Naive B cell (primary cell): ENCODE measurements at regions not wholly inside any gene's neighbourhood (a gene's known extent, or its start where the extent isn't known, plus 50 kb on each side); places are given as distances from the start of the nearest gene placed in this dataset.
A peak's percentile ranks its signal among the peaks of the same experiment; 100 is the strongest.

Experiments used
- ATAC-seq, 2 donors: fragments of 150-1000 bp; cut with Tn5 transposase; 2 replicates each; pipeline ENCODE4 v1.10.0; 2021; ENCODE audit warnings: low read depth in 2 of 2, mild to moderate bottlenecking in 2 of 2, moderate library complexity in 2 of 2
- DNase-seq: peaks from one replicate; pipeline ENCODE4 v3.0.0; 2022
- H3K27ac Mint-ChIP-seq, 6 donors: one replicate each; pipeline ENCODE4 v1.8.0; 2020 to 2022; ENCODE audit warnings: mild to moderate bottlenecking in 6 of 6, mixed read lengths in 6 of 6, moderate library complexity in 5 of 6, inconsistent platforms in 2 of 6
- H3K27me3 Mint-ChIP-seq, 3 donors: one replicate each; pipeline ENCODE4 v1.8.0; 2021 to 2022; ENCODE audit warnings: mixed read lengths in 3 of 3, mild to moderate bottlenecking in 1 of 3
- H3K36me3 Mint-ChIP-seq, 2 donors: one replicate each; pipeline ENCODE4 v1.8.0; 2020 to 2022; ENCODE audit warnings: mixed read lengths in 2 of 2, inconsistent platforms in 1 of 2, mild to moderate bottlenecking in 1 of 2
- H3K4me1 Mint-ChIP-seq, 3 donors: one replicate each; pipeline ENCODE4 v1.8.0; 2020 to 2022; ENCODE audit warnings: mixed read lengths in 3 of 3, inconsistent platforms in 1 of 3, mild to moderate bottlenecking in 1 of 3, moderate library complexity in 1 of 3
- H3K4me3 Mint-ChIP-seq, 8 donors: one replicate each; pipeline ENCODE4 v1.8.0; 2020 to 2022; ENCODE audit warnings: mild to moderate bottlenecking in 8 of 8, mixed read lengths in 8 of 8, moderate library complexity in 8 of 8, inconsistent platforms in 2 of 8
- H3K9me3 Mint-ChIP-seq, 7 donors: one replicate each; pipeline ENCODE4 v1.8.0; 2020 to 2022; ENCODE audit warnings: mixed read lengths in 7 of 7, mild to moderate bottlenecking in 5 of 7, inconsistent platforms in 2 of 7, moderate library complexity in 1 of 7

- no peak overlapping the region for H3K4me3 Mint-ChIP-seq
- ATAC-seq (no peak), DNase-seq (no peak)
- H3K36me3 Mint-ChIP-seq: no peaks in the 10 kb centered on the region
- peaks cover 23 to 32% (median 25%) of the 10 kb centered on the region in 3 donors for H3K4me1 Mint-ChIP-seq
- H3K27ac Mint-ChIP-seq: no peak overlapping the region
- peaks cover 0 to 11% (median 4%) of the 10 kb centered on the region in 3 donors for H3K27me3 Mint-ChIP-seq
- H3K9me3 Mint-ChIP-seq: no peaks in the 10 kb centered on the region
Observed at GRCh38 chr2:12584338-12584737, 132.4 kb upstream of the TRIB2 start.

GRCh38 chr2:12585784-12586183 lies 131.0 kb upstream of the TRIB2 start:
- Mint-ChIP-seq H3K4me1 (peaks cover 30 to 45% (median 36%) of the 10 kb centered on the region in 3 donors), H3K27ac (no peak overlapping the region), H3K27me3 (peaks cover 0 to 6% (median 4%) of the 10 kb centered on the region in 3 donors), H3K36me3 (no peaks in the 10 kb centered on the region), H3K4me3 (no peak overlapping the region), H3K9me3 (no peaks in the 10 kb centered on the region)
- no peak for ATAC-seq
- DNase-seq: no peak

- ATAC-seq (no peak), DNase-seq (no peak)
- no peaks in the 10 kb centered on the region for H3K9me3 Mint-ChIP-seq
- H3K27ac Mint-ChIP-seq: peak overlapping the region in 2 of 6 donors; percentile 49 to 64
- H3K4me3 Mint-ChIP-seq: peak overlapping the region in 1 of 8 donors; percentile 51
- no peaks in the 10 kb centered on the region for H3K36me3 Mint-ChIP-seq
- no peaks in the 10 kb centered on the region for H3K27me3 Mint-ChIP-seq
- H3K4me1 Mint-ChIP-seq: peaks cover 30 to 50% (median 36%) of the 10 kb centered on the region in 3 donors
Observed at GRCh38 chr2:12587228-12587627, 129.5 kb upstream of the TRIB2 start.

DNA sequence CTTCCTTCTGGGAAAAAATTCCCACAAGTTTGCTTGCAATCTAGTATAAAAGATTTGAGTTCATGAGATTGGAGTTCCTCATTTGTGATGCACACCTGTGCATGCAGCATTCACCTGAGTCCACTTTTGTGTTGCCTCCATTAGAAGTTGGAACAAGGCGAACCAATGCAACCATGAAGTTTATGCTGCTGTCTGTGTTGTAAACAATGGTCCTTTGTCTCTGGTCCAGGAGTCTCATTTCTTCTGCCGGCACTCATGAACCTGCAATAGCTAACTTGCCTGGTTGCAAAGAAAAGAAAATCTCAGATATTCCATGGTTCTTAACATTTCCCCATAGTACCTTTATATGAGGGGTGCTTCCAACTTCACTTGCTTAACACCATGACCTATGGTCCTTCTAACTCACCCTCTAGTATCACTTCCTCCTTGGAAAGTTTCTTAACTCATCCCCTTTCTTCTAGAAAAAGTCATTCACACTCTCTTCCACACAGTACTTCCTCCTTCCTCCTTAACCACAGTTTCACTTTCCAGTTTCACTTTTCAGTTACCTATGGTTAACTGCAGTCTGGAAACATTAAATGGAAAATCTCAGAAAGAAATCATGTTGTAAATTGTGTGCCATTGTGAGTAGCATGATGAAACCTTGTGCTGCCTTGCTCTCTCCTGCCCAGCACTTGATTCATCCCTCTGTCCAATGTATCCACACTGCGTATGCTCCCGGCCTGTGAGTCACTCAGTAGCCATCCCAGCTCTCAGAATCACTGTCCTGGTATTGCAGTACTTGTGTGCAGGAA lies 128.8 kb upstream of the TRIB2 start:
- Mint-ChIP-seq H3K27ac (peak overlapping the region in 4 of 6 donors; percentile 2 to 69 (median 16)), H3K27me3 (no peaks in the 10 kb centered on the region), H3K36me3 (no peaks in the 10 kb centered on the region), H3K9me3 (no peaks in the 10 kb centered on the region), H3K4me1 (peaks cover 30 to 50% (median 36%) of the 10 kb centered on the region in 3 donors), H3K4me3 (peak overlapping the region; percentile 1 to 73 (median 38))
- peak; percentile 82 for DNase-seq
- peak; percentile 99 for ATAC-seq

DNA sequence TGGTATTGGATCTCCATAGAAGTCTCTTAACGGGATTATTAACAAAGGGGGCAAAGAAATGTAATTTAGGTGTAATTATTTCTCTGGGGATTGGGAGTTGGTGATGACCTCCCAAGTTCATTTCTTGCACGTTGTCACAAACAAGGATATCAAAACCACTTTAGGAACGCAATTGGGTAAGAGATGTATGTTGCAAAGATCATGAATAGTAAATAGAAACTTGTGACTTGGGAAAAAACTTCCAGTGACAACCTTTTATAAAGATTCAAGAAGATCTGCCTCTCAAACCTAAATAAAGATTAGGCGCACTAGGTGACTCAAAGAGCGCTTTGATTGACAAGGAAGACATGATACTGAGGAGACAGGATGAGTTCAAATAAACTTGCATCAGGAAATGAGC lies 127.8 kb upstream of the TRIB2 start:
- Mint-ChIP-seq H3K27me3 (no peaks in the 10 kb centered on the region), H3K27ac (peak overlapping the region in 2 of 6 donors; percentile 31 to 67)

DNA sequence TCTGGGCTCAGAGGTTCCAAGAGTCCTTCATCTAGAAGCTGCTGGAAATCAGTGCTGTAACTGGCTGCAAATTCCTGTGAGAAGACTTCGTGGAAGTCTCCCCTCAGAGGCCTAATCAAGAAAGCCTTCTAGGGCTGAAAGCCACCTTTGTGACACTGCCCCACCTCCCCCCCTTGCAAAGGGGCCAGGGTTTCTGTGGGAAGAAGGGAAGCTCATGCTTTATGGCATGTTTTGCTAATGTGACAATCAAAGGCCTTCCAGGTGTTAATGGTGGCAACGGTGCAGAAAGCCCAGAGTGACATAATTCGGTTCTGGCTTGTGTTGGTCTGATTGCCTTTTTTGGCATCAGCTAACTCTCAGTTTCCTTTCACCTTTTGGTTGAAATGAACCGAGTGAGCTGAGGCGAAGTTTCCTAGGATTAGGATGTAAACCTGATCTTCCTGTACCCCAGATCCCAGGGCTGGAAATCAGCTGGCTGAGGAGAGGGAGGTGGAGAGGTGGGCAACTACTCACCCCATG lies 126.9 kb upstream of the TRIB2 start:
- H3K4me3 Mint-ChIP-seq: peak overlapping the region in 4 of 8 donors; percentile 38 to 73 (median 52)
- peak overlapping the region in 1 of 6 donors; percentile 48 for H3K27ac Mint-ChIP-seq
- H3K9me3 Mint-ChIP-seq: no peaks in the 10 kb centered on the region
- ATAC-seq: no peak
- DNase-seq: no peak
- no peaks in the 10 kb centered on the region for H3K36me3 Mint-ChIP-seq
- H3K4me1 Mint-ChIP-seq: peaks cover 30 to 50% (median 40%) of the 10 kb centered on the region in 3 donors
- H3K27me3 Mint-ChIP-seq: peaks cover 0 to 4% (median 0%) of the 10 kb centered on the region in 3 donors

More for the DNA sequence above, 127.8 kb upstream of the TRIB2 start:
- H3K4me3 Mint-ChIP-seq: peak overlapping the region in 5 of 8 donors; percentile 14 to 73 (median 30)
- H3K4me1 Mint-ChIP-seq: peaks cover 30 to 50% (median 36%) of the 10 kb centered on the region in 3 donors
- no peaks in the 10 kb centered on the region for H3K36me3 Mint-ChIP-seq
- ATAC-seq (no peak), DNase-seq (no peak)
- H3K9me3 Mint-ChIP-seq: no peaks in the 10 kb centered on the region

- peaks cover 0 to 5% (median 0%) of the 10 kb centered on the region in 3 donors for H3K27me3 Mint-ChIP-seq
- H3K36me3 Mint-ChIP-seq: no peaks in the 10 kb centered on the region
- H3K4me1 Mint-ChIP-seq: peaks cover 24 to 39% (median 37%) of the 10 kb centered on the region in 3 donors
- no peak overlapping the region for H3K27ac Mint-ChIP-seq
- DNase-seq (no peak), ATAC-seq (no peak)
- no peaks in the 10 kb centered on the region for H3K9me3 Mint-ChIP-seq
- H3K4me3 Mint-ChIP-seq: no peak overlapping the region
Observed at GRCh38 chr2:12592296-12592695, 124.4 kb upstream of the TRIB2 start.

GRCh38 chr2:12594590-12594989 lies 122.1 kb upstream of the TRIB2 start:
- ATAC-seq (no peak), DNase-seq (no peak)
- no peak overlapping the region for H3K4me3 Mint-ChIP-seq

DNA sequence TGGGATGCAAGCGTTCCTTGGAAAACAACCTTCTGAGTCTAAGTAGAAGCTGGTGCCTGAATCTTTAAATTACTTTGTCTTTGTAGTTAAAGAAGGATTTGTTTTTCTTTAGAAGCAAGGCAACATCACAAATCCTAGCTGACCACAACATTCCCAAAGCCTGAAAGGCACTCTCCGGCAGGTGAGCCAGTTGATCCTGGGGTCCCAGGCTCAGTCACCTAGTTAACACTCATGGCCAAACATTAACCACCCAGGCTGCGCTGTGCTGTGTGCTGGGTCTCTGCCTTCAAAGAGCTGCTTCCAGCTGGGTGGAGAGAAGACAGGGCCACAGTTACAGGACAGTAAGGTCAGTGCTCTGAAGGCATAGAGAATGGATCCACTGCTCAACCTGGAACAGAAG lies 120.0 kb upstream of the TRIB2 start:
- peaks cover 0 to 6% (median 0%) of the 10 kb centered on the region in 7 donors for H3K9me3 Mint-ChIP-seq

More at GRCh38 chr2:12594590-12594989, 122.1 kb upstream of the TRIB2 start:
- Mint-ChIP-seq H3K27me3 (peaks cover 0 to 11% (median 8%) of the 10 kb centered on the region in 3 donors), H3K4me1 (peaks cover 5 to 16% (median 14%) of the 10 kb centered on the region in 3 donors), H3K27ac (peak overlapping the region in 1 of 6 donors; percentile 60), H3K9me3 (peaks cover 0 to 5% (median 0%) of the 10 kb centered on the region in 7 donors), H3K36me3 (peaks cover 0 to 7% of the 10 kb centered on the region in 2 donors)

GRCh38 chr2:12597610-12598009 lies 119.1 kb upstream of the TRIB2 start:
- peaks cover 0 to 14% of the 10 kb centered on the region in 2 donors for H3K36me3 Mint-ChIP-seq
- peaks cover 0 to 5% (median 5%) of the 10 kb centered on the region in 3 donors for H3K4me1 Mint-ChIP-seq
- H3K9me3 Mint-ChIP-seq: peaks cover 0 to 8% (median 0%) of the 10 kb centered on the region in 7 donors
- no peak for ATAC-seq
- DNase-seq: no peak
- peaks cover 5 to 21% (median 19%) of the 10 kb centered on the region in 3 donors for H3K27me3 Mint-ChIP-seq
- no peak overlapping the region for H3K27ac Mint-ChIP-seq
- no peak overlapping the region for H3K4me3 Mint-ChIP-seq

More for the DNA sequence above, 120.0 kb upstream of the TRIB2 start:
- ATAC-seq: no peak
- Mint-ChIP-seq H3K36me3 (peaks cover 0 to 10% of the 10 kb centered on the region in 2 donors), H3K4me1 (peaks cover 2 to 5% (median 5%) of the 10 kb centered on the region in 3 donors), H3K27me3 (peaks cover 2 to 18% (median 13%) of the 10 kb centered on the region in 3 donors), H3K27ac (peak overlapping the region in 1 of 6 donors; percentile 73), H3K4me3 (no peak overlapping the region)
- DNase-seq: no peak

- DNase-seq: no peak
- Mint-ChIP-seq H3K9me3 (peaks cover 0 to 8% (median 0%) of the 10 kb centered on the region in 7 donors), H3K27ac (no peak overlapping the region), H3K4me3 (no peak overlapping the region), H3K36me3 (peaks cover 0 to 13% of the 10 kb centered on the region in 2 donors), H3K27me3 (peaks cover 29 to 42% (median 33%) of the 10 kb centered on the region in 3 donors), H3K4me1 (peaks cover 0 to 9% (median 4%) of the 10 kb centered on the region in 3 donors)
- ATAC-seq: no peak
Observed at GRCh38 chr2:12602661-12603060, 114.1 kb upstream of the TRIB2 start.

GRCh38 chr2:12603781-12604295 lies 112.9 kb upstream of the TRIB2 start:
- DNase-seq (no peak), ATAC-seq (no peak)
- Mint-ChIP-seq H3K9me3 (peaks cover 0 to 4% (median 0%) of the 10 kb centered on the region in 7 donors), H3K27ac (peak overlapping the region in 1 of 6 donors; percentile 29), H3K36me3 (peaks cover 0 to 7% of the 10 kb centered on the region in 2 donors), H3K4me3 (no peak overlapping the region), H3K27me3 (peaks cover 28 to 47% (median 32%) of the 10 kb centered on the region in 3 donors), H3K4me1 (peaks cover 0 to 9% (median 4%) of the 10 kb centered on the region in 3 donors)

- Mint-ChIP-seq H3K4me1 (peaks cover 0 to 9% (median 4%) of the 10 kb centered on the region in 3 donors), H3K9me3 (peaks cover 0 to 4% (median 0%) of the 10 kb centered on the region in 7 donors), H3K27ac (no peak overlapping the region), H3K4me3 (no peak overlapping the region), H3K36me3 (peaks cover 0 to 7% of the 10 kb centered on the region in 2 donors), H3K27me3 (peaks cover 28 to 48% (median 32%) of the 10 kb centered on the region in 3 donors)
- no peak for ATAC-seq
- DNase-seq: no peak
Observed at GRCh38 chr2:12604341-12604740, 112.4 kb upstream of the TRIB2 start.
